Liver (tissue), 3 donors: ENCODE measurements at regions not wholly inside any gene's neighbourhood (a gene's known extent, or its start where the extent isn't known, plus 50 kb on each side); places are given as distances from the start of the nearest gene placed in this dataset.

Source experiments
- EGR1 ChIP-seq, 2 donors: IDR thresholded peaks; 2 replicates each; pipeline ENCODE4 v1.6.1; 2016 to 2018; ENCODE audit warnings: antibody characterized with exemption in 2 of 2, low read depth in 2 of 2
- GABPA ChIP-seq, 2 donors: IDR thresholded peaks in 1 of 2; conservative IDR thresholded peaks in 1 of 2; 2 replicates each; pipeline ENCODE4 v1.6.1; 2016; ENCODE audit warnings: antibody characterized with exemption in 2 of 2, mild to moderate bottlenecking in 1 of 2, moderate library complexity in 1 of 2
- RAD21 ChIP-seq, 2 donors: IDR thresholded peaks; 2 replicates each; pipeline ENCODE4 v1.6.1; 2016; ENCODE audit warnings: antibody characterized with exemption in 2 of 2, mild to moderate bottlenecking in 2 of 2
- REST ChIP-seq: IDR thresholded peaks from 2 replicates; pipeline ENCODE4 v1.6.1; 2016; ENCODE audit warnings: antibody characterized with exemption, mild to moderate bottlenecking
- SP1 ChIP-seq: IDR thresholded peaks from 2 replicates; pipeline ENCODE4 v1.6.1; 2018; ENCODE audit warnings: antibody characterized with exemption, mild to moderate bottlenecking
- TAF1 ChIP-seq: conservative IDR thresholded peaks from 2 replicates; pipeline ENCODE4 v1.6.1; 2016; ENCODE audit warnings: antibody characterized with exemption, mild to moderate bottlenecking
- YY1 ChIP-seq: IDR thresholded peaks from 2 replicates; pipeline ENCODE4 v1.6.1; 2016; ENCODE audit warnings: antibody characterized with exemption, mild to moderate bottlenecking
- ZBTB33 ChIP-seq: IDR thresholded peaks from 2 replicates; pipeline ENCODE4 v1.6.1; 2016; ENCODE audit warnings: antibody characterized with exemption
- TF ChIP-seq, protein P1 (sequence below): fragments of 150-350 bp; IDR thresholded peaks from 2 replicates; pipeline ENCODE4 v1.5.1; 2017; ENCODE audit warnings: improper control_type of control experiment, low read depth, low read length; ENCODE audit not compliant: missing input control
- TF ChIP-seq, protein P2 (sequence below): IDR thresholded peaks from 2 replicates; pipeline ENCODE4 v1.6.1; 2016; ENCODE audit warnings: antibody characterized with exemption
- TF ChIP-seq, protein P3 (sequence below): IDR thresholded peaks from 2 replicates; pipeline ENCODE4 v1.6.1; 2016; ENCODE audit warnings: antibody characterized with exemption
- donor health status: healthy.
- donor health status: healthy.

DNA sequence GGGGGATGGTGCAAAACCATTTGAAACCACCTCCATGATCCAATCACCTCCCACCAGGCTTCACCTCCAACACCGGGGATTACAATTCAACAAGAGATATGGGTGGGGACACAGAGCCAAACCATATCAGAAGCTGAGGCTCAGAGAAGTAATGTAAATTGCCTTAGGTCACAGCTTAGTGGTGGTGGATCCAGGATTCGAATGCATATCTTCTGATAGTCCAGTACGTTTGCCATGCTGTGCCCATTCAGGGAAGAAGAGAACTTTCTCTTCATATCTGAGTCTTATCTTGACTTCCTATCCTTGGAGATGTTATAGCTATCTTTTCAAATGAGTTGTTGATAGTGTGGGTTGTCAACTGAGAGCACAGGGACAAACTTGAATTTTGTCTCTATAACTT, 325.5 kb downstream of the ZIC3 start:
- no peak for TF ChIP-seq YY1
- TF ChIP-seq, protein P1, sequence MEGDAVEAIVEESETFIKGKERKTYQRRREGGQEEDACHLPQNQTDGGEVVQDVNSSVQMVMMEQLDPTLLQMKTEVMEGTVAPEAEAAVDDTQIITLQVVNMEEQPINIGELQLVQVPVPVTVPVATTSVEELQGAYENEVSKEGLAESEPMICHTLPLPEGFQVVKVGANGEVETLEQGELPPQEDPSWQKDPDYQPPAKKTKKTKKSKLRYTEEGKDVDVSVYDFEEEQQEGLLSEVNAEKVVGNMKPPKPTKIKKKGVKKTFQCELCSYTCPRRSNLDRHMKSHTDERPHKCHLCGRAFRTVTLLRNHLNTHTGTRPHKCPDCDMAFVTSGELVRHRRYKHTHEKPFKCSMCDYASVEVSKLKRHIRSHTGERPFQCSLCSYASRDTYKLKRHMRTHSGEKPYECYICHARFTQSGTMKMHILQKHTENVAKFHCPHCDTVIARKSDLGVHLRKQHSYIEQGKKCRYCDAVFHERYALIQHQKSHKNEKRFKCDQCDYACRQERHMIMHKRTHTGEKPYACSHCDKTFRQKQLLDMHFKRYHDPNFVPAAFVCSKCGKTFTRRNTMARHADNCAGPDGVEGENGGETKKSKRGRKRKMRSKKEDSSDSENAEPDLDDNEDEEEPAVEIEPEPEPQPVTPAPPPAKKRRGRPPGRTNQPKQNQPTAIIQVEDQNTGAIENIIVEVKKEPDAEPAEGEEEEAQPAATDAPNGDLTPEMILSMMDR: no peak
- TF ChIP-seq REST: no peak
- TF ChIP-seq RAD21 (IDR thresholded peaks at IDR 0.05): no peak
- TF ChIP-seq EGR1 (IDR thresholded peaks at IDR 0.05; ENCODE audit: low read depth in 2 of 2): no peak
- TF ChIP-seq, protein P2, sequence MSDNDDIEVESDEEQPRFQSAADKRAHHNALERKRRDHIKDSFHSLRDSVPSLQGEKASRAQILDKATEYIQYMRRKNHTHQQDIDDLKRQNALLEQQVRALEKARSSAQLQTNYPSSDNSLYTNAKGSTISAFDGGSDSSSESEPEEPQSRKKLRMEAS: no peak
- TF ChIP-seq, protein P3, sequence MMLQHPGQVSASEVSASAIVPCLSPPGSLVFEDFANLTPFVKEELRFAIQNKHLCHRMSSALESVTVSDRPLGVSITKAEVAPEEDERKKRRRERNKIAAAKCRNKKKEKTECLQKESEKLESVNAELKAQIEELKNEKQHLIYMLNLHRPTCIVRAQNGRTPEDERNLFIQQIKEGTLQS: no peak
- no peak for TF ChIP-seq SP1
- no peak for TF ChIP-seq ZBTB33
- no peak for TF ChIP-seq GABPA (IDR thresholded peaks at IDR 0.05 in 1 of 2, conservative IDR thresholded peaks at IDR 0.05 in 1 of 2)
- TF ChIP-seq TAF1: no peak
